RWPE1 (cell line): ENCODE measurements at regions not wholly inside any gene's neighbourhood (a gene's known extent, or its start where the extent isn't known, plus 50 kb on each side); places are given as distances from the start of the nearest gene placed in this dataset.

Experiments used
- CTCF ChIA-PET: fragments of 350-600 bp; sonication (Branson Sonifier 250); formaldehyde crosslinking; extraction: SDS; loops from one replicate; lab custom pipeline; 2021; lab: Yijun Ruan, JAX
- POLR2A ChIA-PET: fragments of 400-600 bp; formaldehyde crosslinking; extraction: SDS; loops from one replicate; lab custom pipeline; 2020; ENCODE audit warnings: antibody characterized with exemption; ENCODE audit not compliant: low non-redundant PET; lab: Yijun Ruan, JAX
- DNase-seq: peaks from one replicate; pipeline ENCODE4 v3.0.0; 2012; ENCODE audit warnings: low spot score
- H3K27ac ChIP-seq: fragments of 450-650 bp; 2 replicates; pipeline ENCODE4 v1.5.1; 2017
- TF ChIP-seq, protein P1 (sequence below): fragments of 450-650 bp; conservative IDR thresholded peaks from 2 replicates; pipeline ENCODE4 v1.5.1; 2017; ENCODE audit warnings: low read depth, mild to moderate bottlenecking

DNA sequence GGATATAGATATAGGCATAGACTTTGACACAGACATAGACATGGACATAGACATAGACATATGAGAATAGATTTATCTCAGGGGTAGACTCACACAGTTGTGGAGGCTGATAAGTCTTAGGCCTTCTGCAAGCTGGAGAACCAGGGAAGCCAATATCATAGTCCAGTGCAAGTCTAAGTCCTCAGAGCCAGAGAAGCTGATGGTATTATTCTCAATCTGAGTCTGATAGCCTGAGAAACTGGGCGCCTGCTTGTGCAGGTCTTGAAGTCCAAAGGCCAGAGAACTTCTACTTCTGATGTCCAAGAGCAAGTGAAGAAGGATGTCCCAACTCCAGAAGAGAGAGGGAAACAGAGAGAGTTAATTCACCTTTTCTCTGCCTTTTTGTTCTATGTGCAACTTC lies 476.5 kb downstream of the SLC6A15 start:
- no peak overlapping the region for H3K27ac ChIP-seq
- no peak for DNase-seq
- ChIA-PET CTCF (no interaction called here), POLR2A (no interaction called here)
- TF ChIP-seq, protein P1, sequence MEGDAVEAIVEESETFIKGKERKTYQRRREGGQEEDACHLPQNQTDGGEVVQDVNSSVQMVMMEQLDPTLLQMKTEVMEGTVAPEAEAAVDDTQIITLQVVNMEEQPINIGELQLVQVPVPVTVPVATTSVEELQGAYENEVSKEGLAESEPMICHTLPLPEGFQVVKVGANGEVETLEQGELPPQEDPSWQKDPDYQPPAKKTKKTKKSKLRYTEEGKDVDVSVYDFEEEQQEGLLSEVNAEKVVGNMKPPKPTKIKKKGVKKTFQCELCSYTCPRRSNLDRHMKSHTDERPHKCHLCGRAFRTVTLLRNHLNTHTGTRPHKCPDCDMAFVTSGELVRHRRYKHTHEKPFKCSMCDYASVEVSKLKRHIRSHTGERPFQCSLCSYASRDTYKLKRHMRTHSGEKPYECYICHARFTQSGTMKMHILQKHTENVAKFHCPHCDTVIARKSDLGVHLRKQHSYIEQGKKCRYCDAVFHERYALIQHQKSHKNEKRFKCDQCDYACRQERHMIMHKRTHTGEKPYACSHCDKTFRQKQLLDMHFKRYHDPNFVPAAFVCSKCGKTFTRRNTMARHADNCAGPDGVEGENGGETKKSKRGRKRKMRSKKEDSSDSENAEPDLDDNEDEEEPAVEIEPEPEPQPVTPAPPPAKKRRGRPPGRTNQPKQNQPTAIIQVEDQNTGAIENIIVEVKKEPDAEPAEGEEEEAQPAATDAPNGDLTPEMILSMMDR = no peak

DNA sequence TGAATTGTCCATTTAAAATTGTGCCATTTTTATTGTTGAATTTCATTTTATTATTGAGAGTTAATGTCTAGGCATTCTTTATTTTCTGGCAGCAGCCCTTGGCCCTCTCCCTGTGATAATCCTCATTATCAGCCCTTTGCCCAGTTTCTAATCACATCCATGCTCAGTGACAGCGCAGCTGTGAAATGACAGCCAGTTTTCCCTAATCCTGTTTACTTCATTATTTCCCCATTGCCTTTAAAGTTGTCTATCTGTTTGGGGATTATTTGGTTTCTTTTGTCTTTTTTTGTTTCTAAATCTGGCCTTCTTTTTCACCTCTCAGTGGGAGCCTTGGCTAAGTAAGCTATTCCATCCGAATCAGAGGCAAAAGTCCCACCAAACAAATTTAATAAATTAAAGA lies 476.9 kb downstream of the SLC6A15 start:
- TF ChIP-seq, protein P1 = no peak
- H3K27ac ChIP-seq = no peak overlapping the region
- ChIA-PET CTCF (no interaction called here), POLR2A (no interaction called here)
- no peak for DNase-seq

DNA sequence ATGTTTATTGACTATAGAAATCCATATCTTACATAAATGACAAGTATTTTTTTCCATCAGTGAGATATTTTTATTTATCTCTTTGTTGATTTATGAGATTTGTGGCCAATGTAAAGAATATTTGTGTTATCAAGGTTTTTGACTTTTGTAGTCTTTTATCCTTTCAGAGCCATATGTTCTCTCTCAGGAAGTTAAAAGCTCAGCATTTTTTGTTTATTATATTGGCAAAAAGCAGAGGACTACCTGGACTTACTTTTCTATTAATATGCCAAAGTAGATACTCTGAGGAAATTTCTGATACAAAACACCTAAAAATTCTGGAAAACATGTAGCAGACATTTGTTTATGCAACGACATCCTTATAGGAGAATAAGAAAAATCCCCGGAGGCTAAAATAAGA lies 490.3 kb downstream of the SLC6A15 start:
- DNase-seq = no peak
- ChIA-PET POLR2A (no interaction called here), CTCF (no interaction called here)
- TF ChIP-seq, protein P1 = no peak
- no peak overlapping the region for H3K27ac ChIP-seq

DNA sequence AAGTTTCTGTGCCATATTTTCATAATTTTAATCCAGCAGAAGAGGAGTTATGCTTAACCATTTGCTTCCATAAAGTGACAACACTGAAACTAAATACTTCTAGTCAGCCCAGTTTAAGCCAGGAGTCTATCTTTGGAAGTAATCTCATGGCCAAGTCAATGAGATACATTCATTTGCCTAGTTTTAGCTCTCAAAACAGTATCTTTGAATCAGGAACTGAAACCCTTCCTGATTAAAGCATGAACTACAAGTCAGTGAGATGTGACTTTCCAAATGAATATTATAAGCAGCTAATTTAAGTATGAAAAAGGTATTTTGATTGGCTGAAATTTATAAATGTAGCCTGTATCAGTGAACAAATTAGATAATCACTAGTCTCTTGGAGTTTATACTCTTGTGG lies 491.5 kb downstream of the SLC6A15 start:
- ChIA-PET CTCF (interaction anchor here (0.5 kb wide), 1 partner anchor 426 kb away, joined by 5 read pairs; no protein-coding TSS in a partner anchor), POLR2A (no interaction called here)
- H3K27ac ChIP-seq = no peak overlapping the region
- no peak for DNase-seq
- TF ChIP-seq, protein P1 = no peak

DNA sequence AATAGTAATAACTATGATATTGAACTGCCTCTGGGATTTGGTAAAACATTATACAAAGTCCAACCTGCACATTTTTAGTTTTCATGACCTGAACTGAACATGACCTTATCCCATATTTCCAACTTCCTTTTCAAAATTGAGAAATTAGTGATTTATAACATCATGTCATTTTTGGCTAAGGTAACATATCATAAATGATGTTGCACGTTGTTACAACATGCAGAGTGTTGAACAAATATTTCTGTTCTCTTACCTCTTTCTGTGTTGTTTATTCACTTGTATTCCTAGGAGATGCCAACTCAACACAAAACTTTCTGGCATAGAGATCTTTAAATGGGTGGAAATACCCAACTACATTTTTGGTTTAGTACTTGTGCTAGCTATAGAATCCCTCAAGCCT lies 496.0 kb downstream of the SLC6A15 start:
- ChIA-PET POLR2A (no interaction called here), CTCF (interaction anchor here (0.7 kb wide), 1 partner anchor 81 kb away, joined by 3 read pairs; no protein-coding TSS in a partner anchor)
- DNase-seq = no peak
- TF ChIP-seq, protein P1 = no peak
- no peak overlapping the region for H3K27ac ChIP-seq

DNA sequence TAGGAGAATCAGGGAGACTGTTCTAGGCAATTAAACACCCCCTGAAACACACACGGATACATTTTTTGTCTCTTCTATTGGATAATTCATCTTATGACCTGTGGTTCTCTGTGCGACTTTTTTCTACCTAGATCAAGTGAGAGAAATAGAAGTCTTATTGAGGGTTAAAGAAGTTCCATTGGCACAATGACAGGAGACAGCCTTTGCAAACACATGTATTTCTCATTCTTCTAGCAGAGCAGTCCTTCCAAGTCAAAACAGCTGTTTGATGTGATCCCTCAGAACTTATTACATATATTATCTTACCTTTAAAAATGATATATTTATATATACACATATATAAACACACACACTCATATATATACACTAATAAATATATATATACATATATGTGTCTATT lies 496.7 kb downstream of the SLC6A15 start:
- TF ChIP-seq, protein P1 = no peak
- no peak for DNase-seq
- ChIA-PET POLR2A (no interaction called here), CTCF (interaction anchor here (0.7 kb wide), 1 partner anchor 82 kb away, joined by 3 read pairs; no protein-coding TSS in a partner anchor)
- no peak overlapping the region for H3K27ac ChIP-seq
